PC-3 (cell line): ENCODE measurements at regions not wholly inside any gene's neighbourhood (a gene's known extent, or its start where the extent isn't known, plus 50 kb on each side); places are given as distances from the start of the nearest gene placed in this dataset.

Experiments used
- CTCF ChIP-seq: fragments of 300-600 bp; sonication (generic); conservative IDR thresholded peaks from 2 replicates; pipeline ENCODE4 v1.5.1; 2017; ENCODE audit warnings: antibody characterized with exemption, low read depth, mild to moderate bottlenecking, low read length
- EZH2 ChIP-seq: fragments of 300-600 bp; sonication (generic); IDR thresholded peaks from one replicate; pipeline ENCODE4 v1.6.1; 2017; ENCODE audit warnings: antibody characterized with exemption, mild to moderate bottlenecking, low read length; ENCODE audit not compliant: unreplicated experiment

- TF ChIP-seq CTCF (no peak), EZH2 (no peak)
Observed at GRCh38 chr13:86946734-86947133, 724.4 kb upstream of the SLITRK5 start.
